B cell (primary cell): ENCODE measurements at regions not wholly inside any gene's neighbourhood (a gene's known extent, or its start where the extent isn't known, plus 50 kb on each side); places are given as distances from the start of the nearest gene placed in this dataset.

Source experiments
- CTCF ChIP-seq: fragments of 200-600 bp; IDR thresholded peaks from one replicate; pipeline ENCODE4 v1.8.0; 2022; ENCODE audit warnings: antibody characterized with exemption, mild to moderate bottlenecking
- EZH2 ChIP-seq: IDR thresholded peaks from 2 replicates; pipeline ENCODE4 v1.6.1; 2012; ENCODE audit warnings: borderline replicate concordance, low read depth, mild to moderate bottlenecking, moderate library complexity, low read length; ENCODE audit not compliant: insufficient read depth, poor library complexity, severe bottlenecking

DNA sequence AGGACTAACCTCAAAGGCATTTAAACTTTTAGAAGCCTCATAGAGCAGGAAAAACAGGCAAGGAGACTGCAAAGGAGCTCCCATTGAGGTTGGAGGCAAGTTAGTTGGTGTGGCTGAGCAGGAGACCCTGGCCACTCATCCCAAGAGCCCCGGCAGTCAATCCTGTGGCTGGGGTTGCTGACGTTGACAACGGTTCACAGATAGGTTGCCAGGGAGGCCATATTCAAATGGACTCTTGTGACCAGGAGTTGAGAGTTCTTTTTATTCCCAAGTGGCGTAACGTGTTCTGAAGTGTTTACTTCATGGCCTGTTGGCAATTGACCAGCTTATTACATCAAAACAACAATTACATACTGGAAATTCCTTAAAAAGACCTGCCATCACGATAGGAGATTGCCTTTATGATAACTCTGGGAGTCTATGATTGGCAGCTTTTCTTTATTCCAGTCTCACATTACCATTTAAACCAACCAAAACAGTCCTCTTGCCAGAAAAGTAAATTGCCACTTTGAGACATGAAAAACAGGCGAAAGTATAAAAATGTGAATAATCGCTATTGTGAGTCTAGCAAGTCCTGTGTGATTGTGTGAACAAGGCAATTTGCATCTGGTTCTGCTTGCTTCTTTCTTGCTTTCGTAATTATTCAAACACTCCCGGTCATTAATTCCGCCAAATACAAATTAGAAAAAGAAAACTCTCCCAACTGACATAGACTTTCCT, 394.9 kb downstream of the MED10 start:
- no peak for TF ChIP-seq CTCF
- TF ChIP-seq EZH2 = no peak
